GM19025 (cell line): ENCODE measurements at regions not wholly inside any gene's neighbourhood (a gene's known extent, or its start where the extent isn't known, plus 50 kb on each side); places are given as distances from the start of the nearest gene placed in this dataset.

Experiments used
- ATAC-seq: cut with Tn5 transposase; IDR thresholded peaks from one replicate; pipeline ENCODE4 v1.9.1; 2021; ENCODE audit warnings: mild to moderate bottlenecking, low read depth, moderate library complexity; ENCODE audit not compliant: unreplicated experiment

DNA sequence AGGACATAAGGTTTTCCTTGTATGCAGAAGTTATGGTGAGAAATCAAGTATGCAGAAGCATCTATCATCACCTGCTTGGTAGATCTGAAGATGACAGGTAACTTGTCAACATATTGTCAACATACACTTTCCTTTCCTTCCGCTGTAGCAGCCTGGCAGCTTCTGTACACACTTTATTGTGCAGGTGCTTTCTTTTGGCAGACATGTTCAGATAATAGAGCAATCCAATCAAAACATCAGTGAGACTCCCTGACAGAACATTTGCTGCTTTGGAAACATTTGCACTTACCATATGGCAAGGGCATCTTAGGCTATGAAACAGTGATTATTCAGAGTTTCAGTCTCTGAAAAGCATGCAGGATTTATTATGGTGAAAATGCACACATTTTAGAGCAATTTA lies 161.1 kb upstream of the CDH12 start:
- no peak for ATAC-seq

GRCh38 chr5:23013395-23013998 lies 160.4 kb upstream of the CDH12 start:
- ATAC-seq: no peak

DNA sequence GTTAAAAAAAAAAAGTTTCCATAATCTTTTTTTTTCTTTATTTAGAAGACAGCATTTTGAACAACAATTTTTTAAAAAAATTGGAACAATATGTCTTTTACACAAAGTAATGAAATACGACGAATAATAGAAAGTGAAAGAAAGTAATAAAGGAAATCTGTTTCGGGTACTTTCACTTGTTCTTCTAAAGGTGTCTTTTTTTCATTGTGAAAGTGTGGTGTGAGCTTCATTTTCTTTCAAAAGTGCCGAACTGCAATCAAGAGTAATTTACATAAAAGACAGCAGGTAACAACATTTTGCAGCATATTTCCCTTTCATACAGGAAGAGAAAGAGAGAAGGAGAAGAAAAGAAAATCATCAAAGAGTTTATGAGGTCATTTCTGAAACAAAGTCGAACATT lies 159.7 kb upstream of the CDH12 start:
- ATAC-seq: no peak

DNA sequence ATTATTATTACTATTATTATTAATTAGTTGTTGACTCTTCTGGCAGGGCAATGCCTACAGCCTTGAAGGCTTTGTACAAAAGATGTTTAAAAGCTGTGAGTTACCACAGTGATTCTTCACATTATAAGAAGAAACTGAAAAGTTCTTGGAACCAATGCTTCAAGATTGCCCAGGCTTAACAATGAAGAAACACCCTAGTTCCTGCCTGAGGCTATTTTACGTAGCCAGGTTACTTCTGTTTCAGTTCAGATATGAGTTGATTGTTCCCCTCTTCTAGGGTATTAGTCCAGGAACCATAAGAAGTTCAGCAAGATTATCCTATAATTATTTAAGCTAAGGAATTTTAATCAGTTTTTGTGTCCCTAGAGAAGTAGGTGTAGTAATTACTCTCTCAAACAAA lies 154.6 kb upstream of the CDH12 start:
- no peak for ATAC-seq

DNA sequence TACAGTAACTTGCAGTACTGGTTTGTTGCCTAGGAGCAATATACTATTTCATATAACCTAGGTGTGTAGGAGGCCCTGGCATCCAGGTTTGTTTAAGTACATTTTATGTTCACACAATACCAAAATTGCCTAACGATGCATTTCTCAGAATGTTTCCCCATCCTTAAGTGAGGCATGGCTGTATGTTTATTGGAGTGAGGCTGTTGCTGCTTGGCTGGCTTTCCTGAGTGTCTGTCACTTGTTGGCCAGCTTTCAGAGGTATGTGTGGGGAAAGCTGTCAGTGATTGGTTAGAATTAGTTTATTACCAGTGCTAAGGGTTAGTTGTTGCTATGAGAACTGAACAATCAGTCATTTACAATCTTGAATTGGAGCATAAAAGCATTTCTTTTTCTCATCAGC lies 154.1 kb upstream of the CDH12 start:
- no peak for ATAC-seq

DNA sequence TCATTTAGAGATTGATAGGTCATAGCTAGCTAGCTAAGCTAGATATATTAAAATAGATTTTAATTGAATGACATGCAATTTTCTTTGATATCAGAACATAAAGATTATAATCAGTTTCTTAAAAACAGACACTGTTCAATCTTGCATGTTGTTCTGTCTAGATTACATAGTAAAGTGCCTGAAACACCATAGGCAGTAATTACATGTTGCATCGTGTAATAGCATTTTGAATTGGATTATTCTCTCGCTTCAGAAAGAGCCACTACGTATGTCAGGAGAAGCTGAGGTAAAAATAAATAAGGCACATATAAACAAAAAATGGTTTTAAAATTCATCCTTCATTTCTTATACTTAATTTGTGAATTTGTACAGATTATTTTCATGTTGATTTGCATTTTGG lies 148.0 kb upstream of the CDH12 start:
- no peak for ATAC-seq

DNA sequence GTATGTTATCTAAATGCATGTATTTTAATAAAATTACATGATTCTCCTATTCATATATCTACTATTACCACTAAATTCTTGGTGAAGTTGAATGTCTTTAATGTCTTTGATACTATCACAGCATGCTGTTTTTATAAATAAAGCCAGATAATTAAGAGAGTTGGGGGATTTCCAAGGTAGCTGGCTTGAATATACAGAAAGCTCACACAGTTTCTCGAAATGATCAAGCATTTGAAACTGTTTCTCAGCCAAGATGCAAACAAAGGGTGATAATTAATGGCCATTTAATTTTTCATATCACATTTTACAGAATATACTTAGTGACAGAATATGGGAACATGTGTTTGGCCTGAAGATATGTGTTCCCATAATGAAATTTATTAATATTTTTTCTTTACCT lies 145.6 kb upstream of the CDH12 start:
- ATAC-seq: no peak

DNA sequence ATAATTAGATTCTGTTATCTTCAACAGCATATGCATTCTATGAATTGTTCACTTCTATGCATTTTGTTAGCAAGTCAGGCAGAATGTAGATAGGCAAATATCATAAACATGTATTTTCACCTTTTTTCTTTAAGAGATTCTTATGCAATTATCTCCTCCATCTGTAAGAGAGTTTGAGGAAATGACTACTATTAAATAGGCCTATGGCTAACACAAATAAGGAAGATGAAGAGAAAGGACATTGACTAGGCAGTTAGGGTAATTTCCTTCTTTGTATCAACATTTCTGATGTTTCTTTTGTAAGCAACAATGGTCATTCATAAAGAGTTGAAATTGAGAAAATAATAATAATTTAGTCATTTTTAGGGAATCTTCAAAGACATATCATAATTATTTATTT lies 145.2 kb upstream of the CDH12 start:
- no peak for ATAC-seq

DNA sequence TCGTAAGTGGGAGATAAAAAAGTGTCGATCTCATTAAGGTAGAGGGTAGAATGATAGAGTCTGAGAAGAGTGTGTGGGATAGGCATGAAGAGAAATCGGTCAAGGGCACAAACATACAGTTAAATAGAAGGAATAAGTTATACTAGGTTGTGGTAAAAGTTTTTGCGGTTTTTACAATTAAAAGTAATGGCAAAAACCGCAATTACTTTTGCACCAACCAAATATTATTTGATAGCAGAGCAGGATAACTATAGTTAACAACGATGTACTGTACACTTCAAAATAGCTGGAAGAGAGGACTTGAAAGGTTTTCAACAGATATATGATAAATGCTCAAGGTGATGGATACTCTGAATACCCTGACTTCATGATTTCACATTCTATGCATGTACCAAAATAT lies 135.8 kb upstream of the CDH12 start:
- no peak for ATAC-seq

DNA sequence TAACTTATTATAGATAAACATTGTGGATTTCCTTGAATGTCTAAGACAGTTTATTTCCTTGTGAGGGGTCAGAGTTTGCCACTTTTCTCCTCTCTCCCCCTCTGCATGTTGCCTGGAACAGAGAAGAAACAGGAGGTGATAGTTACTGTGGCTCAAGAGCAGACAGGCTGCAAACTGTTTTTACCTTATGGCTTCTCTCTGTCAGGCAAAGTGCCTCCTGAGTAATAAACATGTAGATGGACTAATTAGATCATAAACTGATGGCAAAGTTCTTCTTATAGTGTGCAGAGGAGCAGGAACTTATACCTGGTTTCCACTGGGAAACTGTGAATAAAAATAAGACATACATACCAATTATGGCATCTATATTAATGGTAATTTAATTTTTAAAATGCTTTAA lies 133.1 kb upstream of the CDH12 start:
- no peak for ATAC-seq

DNA sequence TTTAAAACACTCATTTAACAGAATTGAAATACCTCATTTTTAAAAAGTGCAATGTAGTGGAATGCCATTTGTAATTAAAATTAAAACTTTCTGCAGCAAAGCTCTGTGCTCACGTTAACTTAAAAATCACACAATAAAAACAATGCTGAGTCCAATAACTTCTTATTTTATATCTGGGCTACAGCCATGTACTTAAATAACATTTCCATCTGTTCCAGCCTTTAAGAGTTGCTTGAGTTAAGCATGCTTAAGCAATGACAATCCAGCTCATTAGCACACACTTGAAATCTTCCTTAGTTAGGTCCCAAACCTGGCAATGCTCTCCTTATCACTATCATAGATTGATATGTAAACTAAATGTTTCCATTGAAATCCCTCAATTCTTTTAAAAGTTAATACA lies 132.3 kb upstream of the CDH12 start:
- ATAC-seq: no peak

DNA sequence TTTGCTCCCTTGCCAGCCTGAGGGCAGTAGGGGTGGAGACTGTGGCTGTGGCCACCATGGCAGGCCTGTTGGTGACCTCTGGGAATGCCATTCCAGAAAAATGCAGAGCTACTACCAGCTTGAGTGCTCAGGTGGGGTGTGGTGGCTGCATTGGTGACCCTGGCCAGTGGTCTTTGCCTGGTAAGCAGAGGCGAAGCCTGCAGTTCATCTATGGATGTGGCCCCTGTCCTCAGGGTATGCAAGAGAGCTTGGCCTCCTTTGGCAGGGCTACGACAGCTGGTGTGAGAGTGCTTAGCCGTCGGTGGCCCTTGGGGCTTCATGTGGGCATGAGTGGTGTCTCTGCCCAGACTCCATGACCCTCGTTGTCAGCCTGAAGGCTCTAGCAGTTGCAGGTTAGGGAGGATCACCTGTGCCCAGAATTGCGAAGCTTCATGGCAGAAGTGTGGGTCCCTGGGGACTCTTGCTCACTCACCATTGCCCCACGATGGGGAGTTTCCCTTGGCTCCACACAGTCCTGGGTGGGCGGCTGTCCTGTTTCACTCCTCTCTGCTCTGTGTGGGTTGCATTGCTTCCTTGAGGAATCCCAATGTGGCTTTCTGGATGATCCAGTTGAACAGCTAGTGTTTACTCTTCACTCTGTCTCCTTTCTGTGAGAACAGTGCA lies 117.9 kb upstream of the CDH12 start:
- ATAC-seq: no peak

DNA sequence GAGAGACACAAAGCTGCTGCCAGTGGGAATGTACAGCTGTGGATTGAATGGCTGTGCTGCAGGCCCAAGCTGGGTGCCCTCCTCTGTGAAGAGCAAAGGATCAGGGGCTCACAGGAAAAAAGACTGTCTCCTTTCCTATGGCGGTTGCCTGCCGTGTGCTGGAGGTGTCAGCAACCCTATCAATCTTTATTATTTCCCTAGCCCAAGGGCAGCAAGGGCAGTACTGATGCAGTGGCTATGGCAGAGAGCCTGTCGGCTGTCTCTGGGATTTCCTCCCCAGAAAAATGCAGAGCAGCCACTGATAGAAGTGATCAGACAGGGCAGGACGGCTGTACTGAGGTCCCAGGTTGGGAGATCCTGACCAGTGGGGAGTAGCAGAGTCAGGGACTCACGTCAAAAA lies 117.3 kb upstream of the CDH12 start:
- no peak for ATAC-seq

DNA sequence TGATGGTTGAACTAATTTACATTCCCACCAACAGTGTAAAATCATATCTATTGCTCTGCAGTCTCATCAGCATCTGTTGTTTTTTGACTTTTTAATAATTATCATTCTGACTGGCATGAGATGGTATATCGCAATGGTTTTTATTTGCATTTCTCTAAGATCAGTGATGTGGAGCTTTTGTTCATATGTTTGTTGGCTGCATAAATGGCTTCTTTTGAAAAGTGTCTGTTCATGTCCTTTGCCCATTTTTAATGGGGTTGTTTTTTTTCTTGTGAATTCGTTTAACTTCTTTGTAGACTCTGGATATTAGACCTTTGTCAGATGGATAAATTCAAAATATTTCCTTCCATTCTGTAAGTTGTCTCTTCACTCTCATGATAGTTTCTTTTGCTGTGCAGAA lies 115.2 kb upstream of the CDH12 start:
- no peak for ATAC-seq

- no peak for ATAC-seq
Observed at GRCh38 chr5:22965960-22966359, 112.8 kb upstream of the CDH12 start.

DNA sequence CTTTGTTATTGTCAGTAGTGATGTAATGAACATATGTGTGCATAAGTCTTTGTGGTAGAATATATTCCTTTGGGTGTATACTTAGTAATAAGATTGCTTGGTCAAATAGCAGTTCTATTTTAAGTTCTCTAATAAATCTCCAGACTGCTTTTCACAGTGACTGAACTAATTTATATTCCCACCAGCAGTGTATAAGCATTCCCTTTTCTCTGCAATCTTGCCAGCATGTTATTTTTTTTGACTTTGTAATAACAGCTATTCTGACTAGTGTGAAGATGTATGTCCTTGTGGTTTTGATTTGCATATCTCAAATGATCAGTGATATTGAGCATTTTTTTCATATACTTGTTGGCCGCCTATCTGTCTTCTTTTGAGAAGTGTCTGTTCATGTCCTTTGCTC lies 111.5 kb upstream of the CDH12 start:
- no peak for ATAC-seq

GRCh38 chr5:22958462-22959262 lies 105.5 kb upstream of the CDH12 start:
- no peak for ATAC-seq

- ATAC-seq: no peak
Observed at GRCh38 chr5:22947921-22948320, 94.8 kb upstream of the CDH12 start.

DNA sequence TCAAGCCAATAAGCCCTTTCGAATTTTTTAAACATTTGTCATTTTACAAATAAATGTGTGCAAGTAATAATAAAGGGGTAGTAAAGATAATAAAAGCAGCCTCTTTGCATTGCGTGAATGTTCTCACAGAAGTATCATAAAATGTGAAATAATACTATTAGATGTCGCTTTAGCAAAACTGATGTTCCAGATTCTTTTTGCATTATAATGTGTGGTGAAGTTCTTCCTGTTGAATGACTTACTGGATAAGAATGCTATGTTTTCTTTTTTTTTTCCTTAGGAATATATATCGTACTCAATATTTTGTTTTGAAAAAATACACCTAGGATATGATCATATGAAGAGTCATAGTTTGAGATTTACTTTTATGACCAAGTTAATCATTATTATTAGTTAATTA lies 85.2 kb upstream of the CDH12 start:
- ATAC-seq: no peak

DNA sequence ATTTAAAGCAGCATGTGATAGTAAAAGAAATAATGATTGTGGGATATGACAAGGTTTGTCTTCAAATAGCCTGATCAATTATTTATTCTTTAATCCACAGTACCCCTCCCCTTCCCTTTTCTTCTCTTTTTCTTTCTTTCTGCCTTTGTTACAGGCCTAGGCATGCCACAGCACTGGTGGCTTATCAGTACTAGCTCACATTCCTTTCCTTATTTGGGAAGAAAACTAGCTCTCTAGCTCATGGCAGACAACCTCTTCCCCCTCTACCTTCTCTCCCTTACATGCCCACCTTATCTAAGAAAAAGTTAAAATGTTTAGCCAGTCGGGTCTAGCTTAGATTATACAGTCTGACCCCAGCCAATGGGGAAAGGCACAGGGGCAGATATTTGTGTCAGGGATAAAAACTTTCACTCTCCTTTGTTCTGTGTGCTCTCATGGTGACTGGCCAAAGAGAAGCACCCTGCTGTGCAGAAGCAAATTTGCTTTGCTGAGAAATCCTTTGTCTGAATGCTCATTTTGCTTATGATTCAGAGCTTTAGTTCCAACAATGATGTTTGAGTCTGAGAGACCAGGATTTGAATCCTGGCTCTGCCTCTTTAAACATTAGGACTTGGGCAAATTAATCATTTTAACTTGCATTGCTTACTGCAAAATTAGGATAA lies 75.8 kb upstream of the CDH12 start:
- no peak for ATAC-seq

GRCh38 chr5:22926574-22926973 lies 73.4 kb upstream of the CDH12 start:
- no peak for ATAC-seq
